ENCODE measurements at regions not wholly inside any gene's neighbourhood (a gene's known extent, or its start where the extent isn't known, plus 50 kb on each side); places are given as distances from the start of the nearest gene placed in this dataset.
A peak's percentile ranks its signal among the peaks of the same experiment; 100 is the strongest.

GRCh38 chr6:792662-793061, 99.7 kb upstream of the EXOC2 start:
- H3K27ac ChIP-seq (ENCODE audit: control insufficient read depth, insufficient read depth), result no peak overlapping the region
- ChIA-PET RAD21 (ENCODE audit: unreplicated experiment) (no interaction called here), POLR2A (no interaction called here), CTCF (no interaction called here), SMC1A (ENCODE audit: uncharacterized antibody, unreplicated experiment) (interaction anchor here (0.7 kb wide), 1 partner anchor 200 kb away, joined by 3 read pairs; no protein-coding TSS in a partner anchor)
- no peak overlapping the region for H3K4me2 ChIP-seq (ENCODE audit: control insufficient read depth, insufficient read depth)
- FAIRE-seq (no peak), ATAC-seq (no peak), DNase-seq (ENCODE audit: low read depth, low spot score) (no peak)
- H4K20me1 ChIP-seq (ENCODE audit: control insufficient read depth, insufficient read depth), result no peaks in the 10 kb centered on the region
- in situ Hi-C loops (cut with MboI) (no loop called here), intact Hi-C loops (cut with micrococcal nuclease; ENCODE audit: unreplicated experiment) (no loop called here)
- WGBS (ENCODE audit: insufficient coverage, insufficient replicate concordance, low lambda C conversion rate, missing lambda C conversion rate), result 60% methylated on average over 11 of the region's 11 CpGs
- no peaks in the 10 kb centered on the region for H3K79me2 ChIP-seq (ENCODE audit: control insufficient read depth, insufficient read depth, low read length)
- H3K4me3 ChIP-seq, result no peak overlapping the region
- no peaks in the 10 kb centered on the region for H3K36me3 ChIP-seq (ENCODE audit: control insufficient read depth in 2 of 2, insufficient read depth in 2 of 2, low read length in 1 of 2)
- no peak overlapping the region for H2AFZ ChIP-seq (ENCODE audit: control insufficient read depth, low read depth, low read length)
- H3K27me3 ChIP-seq (replicated peaks in 1 of 2; ENCODE audit: control insufficient read depth in 2 of 2, insufficient read depth in 2 of 2, low read length in 1 of 2), result peaks cover 3 to 5% of the 10 kb centered on the region in 2 experiments
- BruUV-seq (replicated peaks), result no TSS peak
- H3K4me1 ChIP-seq (ENCODE audit: control insufficient read depth, insufficient read depth, low read length), result no peaks in the 10 kb centered on the region
- TF ChIP-seq IKZF1 (conservative IDR thresholded peaks at IDR 0.05), result no peak
- no peak overlapping the region for H3K9ac ChIP-seq (ENCODE audit: control insufficient read depth, insufficient read depth, low read length)
- peaks cover 2% of the 10 kb centered on the region; the same call in 1 of the 3 replicates for H3K9me3 ChIP-seq (replicated peaks; ENCODE audit: control insufficient read depth, insufficient read depth, low read length)

GRCh38 chr6:788058-788457, 95.1 kb upstream of the EXOC2 start:
- TF ChIP-seq NR2C2 (IDR thresholded peaks at IDR 0.05; ENCODE audit: borderline replicate concordance, control insufficient read depth, insufficient read length, low read depth) (no peak), ZBED1 (IDR thresholded peaks at IDR 0.05; ENCODE audit: borderline replicate concordance) (no peak), SPI1 (IDR thresholded peaks at IDR 0.05; ENCODE audit: borderline replicate concordance, insufficient read depth, low read depth, low read length) (peak; percentile 39; the same call in 1 of the 2 replicates)
- no peaks in the 10 kb centered on the region for H3K79me2 ChIP-seq (ENCODE audit: control insufficient read depth, insufficient read depth, low read length)
- no peaks in the 10 kb centered on the region for H4K20me1 ChIP-seq (ENCODE audit: control insufficient read depth, insufficient read depth)
- ChIA-PET CTCF (interaction anchor here (0.6 to 1.9 kb wide), 8 partner anchors 10 to 599 kb away, joined by 3 to 14 read pairs (median 6); no protein-coding TSS in a partner anchor), RAD21 (ENCODE audit: unreplicated experiment) (no interaction called here), SMC1A (ENCODE audit: uncharacterized antibody, unreplicated experiment) (interaction anchor here (1.3 to 2.7 kb wide), 3 partner anchors 12 to 195 kb away, joined by 3 to 13 read pairs (median 3); no protein-coding TSS in a partner anchor), POLR2A (no interaction called here)
- FAIRE-seq (no peak), ATAC-seq (no peak), DNase-seq (ENCODE audit: low read depth, low spot score) (no peak)
- intact Hi-C loops (cut with micrococcal nuclease; ENCODE audit: unreplicated experiment) (no loop called here), in situ Hi-C loops (cut with MboI) (no loop called here)
- WGBS (ENCODE audit: insufficient coverage, insufficient replicate concordance, low lambda C conversion rate, missing lambda C conversion rate), result 23% methylated on average over 8 of the region's 8 CpGs
- H3K4me2 ChIP-seq (ENCODE audit: control insufficient read depth, insufficient read depth), result no peak overlapping the region
- H2AFZ ChIP-seq (ENCODE audit: control insufficient read depth, low read depth, low read length), result no peak overlapping the region
- no peaks in the 10 kb centered on the region for H3K36me3 ChIP-seq (ENCODE audit: control insufficient read depth in 2 of 2, insufficient read depth in 2 of 2, low read length in 1 of 2)
- H3K9ac ChIP-seq (ENCODE audit: control insufficient read depth, insufficient read depth, low read length), result no peak overlapping the region
- H3K4me1 ChIP-seq (ENCODE audit: control insufficient read depth, insufficient read depth, low read length), result no peaks in the 10 kb centered on the region
- no TSS peak for BruUV-seq (replicated peaks)
- no peak overlapping the region for H3K27ac ChIP-seq (ENCODE audit: control insufficient read depth, insufficient read depth)
- H3K9me3 ChIP-seq (replicated peaks; ENCODE audit: control insufficient read depth, insufficient read depth, low read length), result peaks cover 2% of the 10 kb centered on the region; the same call in 1 of the 3 replicates
- no peak overlapping the region for H3K4me3 ChIP-seq
- no peaks in the 10 kb centered on the region for H3K27me3 ChIP-seq (replicated peaks in 1 of 2; ENCODE audit: control insufficient read depth in 2 of 2, insufficient read depth in 2 of 2, low read length in 1 of 2)

Data from GM12878 (cell line).